T-cell (primary cell): ENCODE measurements at regions not wholly inside any gene's neighbourhood (a gene's known extent, or its start where the extent isn't known, plus 50 kb on each side); places are given as distances from the start of the nearest gene placed in this dataset.

Experiments used
- ATAC-seq, 4 experiments: fragments of 200-7000 bp in 3 of 4; fragments of 150-1000 bp in 1 of 4; cut with Tn5 transposase; replicated peaks in 1 of 4; 1 replicate in 3 of 4; 2 replicates in 1 of 4; pipeline ENCODE4 v1.10.0; 2021; ENCODE audit warnings: moderate library complexity in 3 of 4, mild to moderate bottlenecking in 2 of 4, moderate number of reproducible peaks in 1 of 4
- CTCF ChIA-PET, 2 donors: fragments of 300-600 bp; sonication (Branson Sonifier 250); formaldehyde crosslinking; loops; one replicate each; lab custom pipeline; 2022; ENCODE audit warnings: antibody characterized with exemption in 2 of 2; lab: Charles Lee
- POLR2A ChIA-PET, 2 donors: fragments of 300-600 bp; sonication (Branson Sonifier 250); formaldehyde crosslinking; loops; one replicate each; lab custom pipeline; 2022; ENCODE audit warnings: antibody characterized with exemption in 2 of 2; lab: Charles Lee
- DNase-seq, 35 experiments: peaks; one replicate each; pipeline versions ENCODE4 v3.0.0 to v3.0.0-alpha.2; 2013 to 2023
- H3K27ac ChIP-seq: one replicate; pipeline ENCODE4 v1.5.1; 2013; ENCODE audit warnings: low read length
- H3K27me3 ChIP-seq, 2 experiments: replicated peaks in 1 of 2; 1 replicate in 1 of 2; 2 replicates in 1 of 2; pipeline versions ENCODE4 v1.6.1 to v1.7.0; 2013; ENCODE audit warnings: low read length in 1 of 2, mixed read lengths in 1 of 2; ENCODE audit not compliant: control insufficient read depth in 2 of 2, insufficient read depth in 2 of 2; ENCODE audit errors: extremely low read depth in 1 of 2
- H3K36me3 ChIP-seq, 2 donors: 1 replicate in 1 of 2; 2 replicates in 1 of 2; pipeline versions ENCODE4 v1.6.1 to v1.7.0; 2013; ENCODE audit warnings: low read length in 1 of 2; ENCODE audit not compliant: control insufficient read depth in 2 of 2, insufficient read depth in 1 of 2; ENCODE audit errors: extremely low read depth in 1 of 2
- H3K4me1 ChIP-seq, 2 experiments: 1 replicate in 1 of 2; 2 replicates in 1 of 2; pipeline versions ENCODE4 v1.6.1 to v1.7.0; 2013; ENCODE audit warnings: low read length in 2 of 2, mixed read lengths in 1 of 2; ENCODE audit not compliant: insufficient read depth in 2 of 2, control insufficient read depth in 1 of 2; ENCODE audit errors: extremely low read depth in 1 of 2
- H3K4me3 ChIP-seq, 2 donors: 1 replicate in 1 of 2; 2 replicates in 1 of 2; pipeline versions ENCODE4 v1.5.1 to v1.7.0; 2013; ENCODE audit warnings: mild to moderate bottlenecking in 2 of 2, low read length in 1 of 2, moderate library complexity in 1 of 2; ENCODE audit not compliant: control insufficient read depth in 1 of 2; ENCODE audit errors: extremely low read depth in 1 of 2
- H3K9me3 ChIP-seq: 2 replicates; pipeline ENCODE4 v1.7.0; 2013
- H3K27ac Mint-ChIP-seq, 2 donors: one replicate each; pipeline ENCODE4 v1.8.0; 2020 to 2021; ENCODE audit warnings: mild to moderate bottlenecking in 2 of 2, mixed read lengths in 2 of 2
- H3K27me3 Mint-ChIP-seq, 2 donors: one replicate each; pipeline ENCODE4 v1.8.0; 2021 to 2022; ENCODE audit warnings: mixed read lengths in 2 of 2
- H3K36me3 Mint-ChIP-seq: one replicate; pipeline ENCODE4 v1.8.0; 2021; ENCODE audit warnings: mixed read lengths
- H3K4me1 Mint-ChIP-seq, 3 donors: one replicate each; pipeline ENCODE4 v1.8.0; 2020 to 2022; ENCODE audit warnings: mixed read lengths in 3 of 3, mild to moderate bottlenecking in 1 of 3
- H3K4me3 Mint-ChIP-seq, 3 donors: one replicate each; pipeline ENCODE4 v1.8.0; 2020 to 2022; ENCODE audit warnings: mild to moderate bottlenecking in 3 of 3, mixed read lengths in 3 of 3, moderate library complexity in 3 of 3
- H3K9me3 Mint-ChIP-seq, 3 donors: one replicate each; pipeline ENCODE4 v1.8.0; 2020 to 2022; ENCODE audit warnings: mixed read lengths in 3 of 3
- WGBS: methylation state at CpG from one replicate; pipeline ENCODE4 v1.1.5; 2013; ENCODE audit warnings: missing lambda C conversion rate; ENCODE audit not compliant: insufficient coverage; 5-methylcytosine and 5-hydroxymethylcytosine counted together

- POLR2A ChIA-PET = no interaction called here
- whole genome bisulfite sequencing = 50% methylated on average over 2 of the region's 6 CpGs
- Mint-ChIP-seq H3K9me3 (peaks cover 3 to 8% (median 8%) of the 10 kb centered on the region in 3 donors), H3K4me1 (no peaks in the 10 kb centered on the region), H3K36me3 (no peaks in the 10 kb centered on the region), H3K4me3 (no peak overlapping the region), H3K27ac (no peak overlapping the region), H3K27me3 (no peaks in the 10 kb centered on the region)
- Histone ChIP-seq H3K27ac (no peak overlapping the region), H3K36me3 (no peaks in the 10 kb centered on the region), H3K4me1 (no peaks in the 10 kb centered on the region), H3K4me3 (no peak overlapping the region), H3K27me3 (no peaks in the 10 kb centered on the region), H3K9me3 (no peaks in the 10 kb centered on the region)
- CTCF ChIA-PET = no interaction called here
- ATAC-seq (no peak), DNase-seq (no peak)
These were observed 72.2 kb upstream of the MEIS1 start for GRCh38 chr2:66362701-66363100.

- WGBS = 57% methylated on average over 4 of the region's 4 CpGs
- Mint-ChIP-seq H3K27me3 (no peaks in the 10 kb centered on the region), H3K27ac (no peak overlapping the region), H3K4me3 (no peak overlapping the region), H3K36me3 (no peaks in the 10 kb centered on the region), H3K4me1 (no peaks in the 10 kb centered on the region), H3K9me3 (peaks cover under 1 to 12% (median 6%) of the 10 kb centered on the region in 3 donors)
- DNase-seq (no peak), ATAC-seq (no peak)
- Histone ChIP-seq H3K9me3 (no peaks in the 10 kb centered on the region), H3K4me1 (no peaks in the 10 kb centered on the region), H3K27me3 (no peaks in the 10 kb centered on the region), H3K36me3 (no peaks in the 10 kb centered on the region), H3K4me3 (no peak overlapping the region), H3K27ac (no peak overlapping the region)
- ChIA-PET POLR2A (no interaction called here), CTCF (no interaction called here)
These were observed 88.7 kb upstream of the MEIS1 start for GRCh38 chr2:66346231-66346664.

- H3K27ac Mint-ChIP-seq = no peak overlapping the region
- peaks cover 0 to 12% (median 6%) of the 10 kb centered on the region in 3 donors for H3K9me3 Mint-ChIP-seq
- no peaks in the 10 kb centered on the region for H3K27me3 Mint-ChIP-seq
- Histone ChIP-seq H3K4me1 (no peaks in the 10 kb centered on the region), H3K4me3 (no peak overlapping the region), H3K27me3 (no peaks in the 10 kb centered on the region), H3K36me3 (no peaks in the 10 kb centered on the region), H3K9me3 (no peaks in the 10 kb centered on the region), H3K27ac (no peak overlapping the region)
- no peaks in the 10 kb centered on the region for H3K4me1 Mint-ChIP-seq
- ATAC-seq = no peak
- CTCF ChIA-PET = no interaction called here
- DNase-seq = no peak
- POLR2A ChIA-PET = interaction anchor here in 1 of 2 donors (0.5 kb wide), 1 partner anchor 21 kb away, joined by 6 read pairs; no protein-coding TSS in a partner anchor
- H3K36me3 Mint-ChIP-seq = no peaks in the 10 kb centered on the region
- no CpG with 5 or more reads among the region's 1 CpG for WGBS
- no peak overlapping the region for H3K4me3 Mint-ChIP-seq
These were observed 90.8 kb upstream of the MEIS1 start for GRCh38 chr2:66344087-66344663.

- DNase-seq (no peak), ATAC-seq (no peak)
- Histone ChIP-seq H3K9me3 (no peaks in the 10 kb centered on the region), H3K4me1 (no peaks in the 10 kb centered on the region), H3K27ac (no peak overlapping the region), H3K36me3 (no peaks in the 10 kb centered on the region), H3K27me3 (no peaks in the 10 kb centered on the region), H3K4me3 (no peak overlapping the region)
- WGBS = no CpG with 5 or more reads among the region's 1 CpG
- CTCF ChIA-PET = no interaction called here
- H3K9me3 Mint-ChIP-seq = peaks cover 0 to 12% (median 6%) of the 10 kb centered on the region in 3 donors
- H3K4me3 Mint-ChIP-seq = no peak overlapping the region
- no peaks in the 10 kb centered on the region for H3K4me1 Mint-ChIP-seq
- H3K27ac Mint-ChIP-seq = no peak overlapping the region
- H3K36me3 Mint-ChIP-seq = no peaks in the 10 kb centered on the region
- H3K27me3 Mint-ChIP-seq = no peaks in the 10 kb centered on the region
- POLR2A ChIA-PET = no interaction called here
These were observed 91.7 kb upstream of the MEIS1 start for GRCh38 chr2:66343259-66343658.

- H3K4me3 ChIP-seq = no peak overlapping the region
- H3K4me3 Mint-ChIP-seq = no peak overlapping the region
- no peaks in the 10 kb centered on the region for H3K9me3 ChIP-seq
- H3K4me1 Mint-ChIP-seq = no peaks in the 10 kb centered on the region
- no peaks in the 10 kb centered on the region for H3K4me1 ChIP-seq
- no peaks in the 10 kb centered on the region for H3K36me3 Mint-ChIP-seq
- no peak overlapping the region for H3K27ac Mint-ChIP-seq
- POLR2A ChIA-PET = no interaction called here
- ATAC-seq (no peak), DNase-seq (no peak)
- H3K9me3 Mint-ChIP-seq = peaks cover 0 to 7% (median 6%) of the 10 kb centered on the region in 3 donors
- no peak overlapping the region for H3K27ac ChIP-seq
- no peaks in the 10 kb centered on the region for H3K27me3 Mint-ChIP-seq
- CTCF ChIA-PET = no interaction called here
- no peaks in the 10 kb centered on the region for H3K27me3 ChIP-seq
- no CpG with 5 or more reads among the region's 5 CpGs for WGBS
- no peaks in the 10 kb centered on the region for H3K36me3 ChIP-seq
These were observed 94.4 kb upstream of the MEIS1 start for GRCh38 chr2:66340521-66340920.

- H3K36me3 Mint-ChIP-seq = no peaks in the 10 kb centered on the region
- H3K36me3 ChIP-seq = no peaks in the 10 kb centered on the region
- no peak overlapping the region for H3K4me3 ChIP-seq
- WGBS = 69% methylated on average over 3 of the region's 10 CpGs
- H3K4me1 ChIP-seq = no peaks in the 10 kb centered on the region
- POLR2A ChIA-PET = no interaction called here
- H3K27me3 Mint-ChIP-seq = no peaks in the 10 kb centered on the region
- ATAC-seq (no peak), DNase-seq (no peak)
- H3K27ac Mint-ChIP-seq = no peak overlapping the region
- no peak overlapping the region for H3K4me3 Mint-ChIP-seq
- H3K27me3 ChIP-seq = no peaks in the 10 kb centered on the region
- no peaks in the 10 kb centered on the region for H3K4me1 Mint-ChIP-seq
- H3K9me3 Mint-ChIP-seq = no peaks in the 10 kb centered on the region
- H3K27ac ChIP-seq = no peak overlapping the region
- no peaks in the 10 kb centered on the region for H3K9me3 ChIP-seq
- CTCF ChIA-PET = no interaction called here
These were observed 100.5 kb upstream of the MEIS1 start for GRCh38 chr2:66334237-66335029.
